WERI-Rb-1 (cell line): ENCODE measurements at regions not wholly inside any gene's neighbourhood (a gene's known extent, or its start where the extent isn't known, plus 50 kb on each side); places are given as distances from the start of the nearest gene placed in this dataset.

Source experiments
- DNase-seq: peaks from one replicate; pipeline ENCODE4 v3.0.0-alpha.2; 2020
- H3K27ac ChIP-seq: fragments of 250-450 bp; sonication (Bioruptor Pico); 2 replicates; pipeline ENCODE4 v1.5.1; 2020; ENCODE audit warnings: mild to moderate bottlenecking, moderate library complexity
- H3K27me3 ChIP-seq: fragments of 250-450 bp; sonication (Bioruptor Pico); 2 replicates; pipeline ENCODE4 v1.5.1; 2021; ENCODE audit warnings: mild to moderate bottlenecking, low read depth, moderate library complexity; ENCODE audit not compliant: insufficient read depth, severe bottlenecking
- H3K36me3 ChIP-seq: fragments of 250-450 bp; sonication (Bioruptor Pico); 2 replicates; pipeline ENCODE4 v1.5.1; 2020; ENCODE audit warnings: mild to moderate bottlenecking, moderate library complexity
- H3K4me3 ChIP-seq: 2 replicates; pipeline ENCODE4 v1.5.1; 2011; ENCODE audit warnings: low read depth, mild to moderate bottlenecking, control low read depth, low read length
- H3K9me3 ChIP-seq: fragments of 250-450 bp; sonication (Bioruptor Pico); 2 replicates; pipeline ENCODE4 v1.5.1; 2021; ENCODE audit warnings: mild to moderate bottlenecking, moderate library complexity; ENCODE audit not compliant: severe bottlenecking
- TF ChIP-seq, protein P1 (sequence below): IDR thresholded peaks from 2 replicates; pipeline ENCODE4 v1.5.1; 2011; ENCODE audit warnings: low read depth, mild to moderate bottlenecking, control low read depth, inconsistent platforms, low read length

- Histone ChIP-seq H3K9me3 (no peaks in the 10 kb centered on the region), H3K27me3 (no peaks in the 10 kb centered on the region), H3K36me3 (no peaks in the 10 kb centered on the region), H3K27ac (no peak overlapping the region), H3K4me3 (no peak overlapping the region)
- no peak for DNase-seq
- TF ChIP-seq, protein P1, sequence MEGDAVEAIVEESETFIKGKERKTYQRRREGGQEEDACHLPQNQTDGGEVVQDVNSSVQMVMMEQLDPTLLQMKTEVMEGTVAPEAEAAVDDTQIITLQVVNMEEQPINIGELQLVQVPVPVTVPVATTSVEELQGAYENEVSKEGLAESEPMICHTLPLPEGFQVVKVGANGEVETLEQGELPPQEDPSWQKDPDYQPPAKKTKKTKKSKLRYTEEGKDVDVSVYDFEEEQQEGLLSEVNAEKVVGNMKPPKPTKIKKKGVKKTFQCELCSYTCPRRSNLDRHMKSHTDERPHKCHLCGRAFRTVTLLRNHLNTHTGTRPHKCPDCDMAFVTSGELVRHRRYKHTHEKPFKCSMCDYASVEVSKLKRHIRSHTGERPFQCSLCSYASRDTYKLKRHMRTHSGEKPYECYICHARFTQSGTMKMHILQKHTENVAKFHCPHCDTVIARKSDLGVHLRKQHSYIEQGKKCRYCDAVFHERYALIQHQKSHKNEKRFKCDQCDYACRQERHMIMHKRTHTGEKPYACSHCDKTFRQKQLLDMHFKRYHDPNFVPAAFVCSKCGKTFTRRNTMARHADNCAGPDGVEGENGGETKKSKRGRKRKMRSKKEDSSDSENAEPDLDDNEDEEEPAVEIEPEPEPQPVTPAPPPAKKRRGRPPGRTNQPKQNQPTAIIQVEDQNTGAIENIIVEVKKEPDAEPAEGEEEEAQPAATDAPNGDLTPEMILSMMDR: no peak
These were observed 495.1 kb downstream of the RPS24 start for GRCh38 chr10:78528749-78529204.

GRCh38 chr10:78529262-78529661, 495.6 kb downstream of the RPS24 start:
- H3K27ac ChIP-seq: no peak overlapping the region
- no peaks in the 10 kb centered on the region for H3K9me3 ChIP-seq
- no peak overlapping the region for H3K4me3 ChIP-seq
- DNase-seq: no peak
- no peaks in the 10 kb centered on the region for H3K36me3 ChIP-seq
- no peaks in the 10 kb centered on the region for H3K27me3 ChIP-seq
- TF ChIP-seq, protein P1: no peak

DNA sequence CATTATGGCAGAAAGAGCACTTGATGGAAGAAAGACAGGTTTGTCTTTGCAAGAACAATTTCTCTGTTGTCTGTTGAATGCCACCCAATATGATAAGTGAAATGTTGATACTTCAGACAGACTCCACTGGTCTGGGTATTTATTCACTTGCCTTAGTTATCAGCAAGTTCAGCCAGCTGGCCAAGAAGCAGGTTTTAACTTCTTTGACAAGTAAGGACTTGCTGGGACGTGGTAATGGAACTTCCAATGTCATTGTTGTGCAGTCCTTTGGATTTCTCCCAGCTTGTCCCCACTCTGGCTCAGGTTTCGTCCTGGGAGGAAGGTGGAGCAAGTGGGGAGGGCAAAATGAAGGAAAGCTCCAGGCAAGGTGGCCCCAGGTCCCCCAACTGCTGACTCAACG, 497.4 kb downstream of the RPS24 start:
- Histone ChIP-seq H3K9me3 (no peaks in the 10 kb centered on the region), H3K27ac (no peak overlapping the region), H3K4me3 (no peak overlapping the region), H3K36me3 (no peaks in the 10 kb centered on the region), H3K27me3 (no peaks in the 10 kb centered on the region)
- TF ChIP-seq, protein P1: no peak
- DNase-seq: no peak

DNA sequence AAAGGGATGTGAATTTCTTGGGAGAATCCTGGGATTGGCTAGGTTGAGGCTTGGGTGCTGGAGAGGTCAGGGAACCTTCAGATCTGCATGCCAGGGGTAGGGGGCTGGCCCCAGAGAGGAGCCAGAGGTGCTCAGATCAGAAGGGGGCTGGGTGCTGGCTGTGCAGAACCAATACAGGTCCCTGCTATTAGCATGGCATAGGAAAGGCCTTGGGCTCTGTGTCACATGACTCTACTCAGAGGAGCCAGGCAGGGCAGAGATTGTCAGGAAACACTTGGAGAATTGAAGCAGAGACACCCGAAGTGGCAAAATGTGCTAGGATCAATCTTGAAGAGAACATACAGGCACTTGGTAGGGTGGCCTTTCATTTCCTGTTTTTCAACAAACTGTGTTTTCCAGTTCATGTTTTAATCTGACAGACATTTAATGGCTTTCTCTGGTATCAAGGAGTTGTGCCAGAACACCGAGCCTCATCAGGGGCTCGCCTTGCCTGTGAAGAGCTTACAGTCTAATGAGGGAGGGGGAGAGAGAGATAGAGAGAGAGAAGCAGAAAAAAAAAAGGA, 498.9 kb downstream of the RPS24 start:
- Histone ChIP-seq H3K4me3 (no peak overlapping the region), H3K36me3 (no peaks in the 10 kb centered on the region), H3K27ac (no peak overlapping the region), H3K27me3 (no peaks in the 10 kb centered on the region), H3K9me3 (no peaks in the 10 kb centered on the region)
- DNase-seq: no peak
- TF ChIP-seq, protein P1: no peak

GRCh38 chr10:78533098-78533497, 499.4 kb downstream of the RPS24 start:
- Histone ChIP-seq H3K36me3 (no peaks in the 10 kb centered on the region), H3K27me3 (no peaks in the 10 kb centered on the region), H3K4me3 (no peak overlapping the region), H3K9me3 (no peaks in the 10 kb centered on the region), H3K27ac (no peak overlapping the region)
- TF ChIP-seq, protein P1: no peak
- DNase-seq: no peak

- Histone ChIP-seq H3K27ac (no peak overlapping the region), H3K27me3 (no peaks in the 10 kb centered on the region), H3K9me3 (no peaks in the 10 kb centered on the region), H3K4me3 (no peak overlapping the region), H3K36me3 (no peaks in the 10 kb centered on the region)
- TF ChIP-seq, protein P1: no peak
- DNase-seq: no peak
These were observed 500.1 kb downstream of the RPS24 start for GRCh38 chr10:78533776-78534175.
